ENCODE measurements at regions not wholly inside any gene's neighbourhood (a gene's known extent, or its start where the extent isn't known, plus 50 kb on each side); places are given as distances from the start of the nearest gene placed in this dataset.

- no peak for TF ChIP-seq POLR2AphosphoS5 (IDR thresholded peaks at IDR 0.05)
- TF ChIP-seq CTCF (IDR thresholded peaks at IDR 0.05), result no peak
- TF ChIP-seq POLR2A (IDR thresholded peaks at IDR 0.05), result no peak
These were observed 193.0 kb upstream of the PPP3CA start for GRCh38 chr4:101540336-101540735.

Measured in sigmoid colon (tissue), 4 donors.